DOHH2 (cell line): ENCODE measurements at regions not wholly inside any gene's neighbourhood (a gene's known extent, or its start where the extent isn't known, plus 50 kb on each side); places are given as distances from the start of the nearest gene placed in this dataset.

Experiments
- CTCF ChIP-seq: fragments of 200-600 bp; sonication (generic); IDR thresholded peaks from one replicate; pipeline ENCODE4 v1.5.1; 2014; ENCODE audit warnings: antibody characterized with exemption, mild to moderate bottlenecking, low read depth, low read length; ENCODE audit not compliant: poor library complexity, severe bottlenecking
- EZH2phosphoT487 ChIP-seq: fragments of 200-600 bp; sonication (generic); IDR thresholded peaks from 2 replicates; pipeline ENCODE4 v1.6.1; 2017; ENCODE audit warnings: borderline replicate concordance, mild to moderate bottlenecking, antibody characterized with exemption, low read length, moderate library complexity, mixed read lengths

- TF ChIP-seq CTCF (no peak), EZH2phosphoT487 (no peak)
Measured at GRCh38 chr12:77392467-77393088, 327.2 kb upstream of the E2F7 start.
